HCT116 (cell line): ENCODE measurements at regions not wholly inside any gene's neighbourhood (a gene's known extent, or its start where the extent isn't known, plus 50 kb on each side); places are given as distances from the start of the nearest gene placed in this dataset.

Experiments used
- ATAC-seq: fragments of 200-7000 bp; cut with Tn5 transposase; 2 replicates; pipeline ENCODE4 v1.9.1; 2020; ENCODE audit warnings: mild to moderate bottlenecking, moderate library complexity
- BruUV-seq: library from RNA; stranded (reverse); fragments of 400-500 nt; replicated peaks from 2 replicates; lab custom pipeline; 2021; lab: Mats Ljungman, UMichigan
- CTCF ChIA-PET: fragments of 300-600 bp; sonication (Branson Sonifier 250); formaldehyde crosslinking; loops from one replicate; lab custom pipeline; 2021; ENCODE audit warnings: antibody characterized with exemption; lab: Charles Lee
- POLR2A ChIA-PET: fragments of 300-600, 350-600 bp; sonication (Branson Sonifier 250); formaldehyde crosslinking; loops from one replicate; lab custom pipeline; 2021; ENCODE audit warnings: antibody characterized with exemption; lab: Charles Lee
- RAD21 ChIA-PET, 2 experiments: fragments of 300-600 bp; sonication (Branson Sonifier 250); formaldehyde crosslinking; loops; one replicate each; lab custom pipeline; 2023; ENCODE audit warnings: low total read pairs in 2 of 2; ENCODE audit not compliant: uncharacterized antibody in 2 of 2, unreplicated experiment in 2 of 2, low non-redundant PET in 1 of 2; lab: Charles Lee
- DNase-seq: peaks from one replicate; pipeline ENCODE4 v3.0.0-alpha.2; 2010; ENCODE audit warnings: low read depth, low spot score
- H2AFZ ChIP-seq: fragments of 200-600 bp; shearing (Covaris generic), sonication (generic); 2 replicates; pipeline ENCODE4 v1.6.1; 2017; ENCODE audit warnings: low read depth, mixed run types, mixed read lengths, antibody characterized with exemption, low read length; ENCODE audit not compliant: poor library complexity, severe bottlenecking
- H3K27ac ChIP-seq: 2 replicates; pipeline ENCODE4 v1.5.1; 2012; ENCODE audit warnings: low read depth, low read length
- H3K27me3 ChIP-seq: fragments of 200-600 bp; sonication (generic); 2 replicates; pipeline ENCODE4 v1.6.1; 2016; ENCODE audit warnings: mixed run types, low read length, mixed read lengths; ENCODE audit not compliant: insufficient read depth
- H3K36me3 ChIP-seq, 2 experiments: fragments of 200-500 bp in 1 of 2; fragments of 200-600 bp in 1 of 2; sonication (Bioruptor generic) in 1 of 2; sonication (generic) in 1 of 2; 2 replicates each; pipeline versions ENCODE4 v1.5.1 to v1.6.1; 2014 to 2016; ENCODE audit warnings: low read length in 2 of 2, inconsistent platforms in 1 of 2, mixed read lengths in 1 of 2, mixed run types in 1 of 2; ENCODE audit not compliant: insufficient read depth in 2 of 2, control insufficient read depth in 1 of 2
- H3K4me1 ChIP-seq, 2 experiments: fragments of 200-600 bp in 1 of 2; sonication (generic) in 1 of 2; 2 replicates each; pipeline versions ENCODE4 v1.5.1 to v1.6.1; 2012 to 2017; ENCODE audit warnings: low read length in 2 of 2, inconsistent platforms in 1 of 2, mild to moderate bottlenecking in 1 of 2, mixed read lengths in 1 of 2, mixed run types in 1 of 2, moderate library complexity in 1 of 2; ENCODE audit not compliant: insufficient read depth in 2 of 2, control insufficient read depth in 1 of 2
- H3K4me2 ChIP-seq: fragments of 200-600 bp; sonication (generic); 2 replicates; pipeline ENCODE4 v1.6.1; 2017; ENCODE audit warnings: mixed run types, low read length, mixed read lengths
- H3K4me3 ChIP-seq, 2 experiments: fragments of 200-600 bp in 1 of 2; sonication (generic) in 1 of 2; replicated peaks in 1 of 2; 2 replicates each; pipeline ENCODE4 v1.5.1; 2011 to 2016; ENCODE audit warnings: low read length in 2 of 2, control low read depth in 1 of 2, low read depth in 1 of 2, mild to moderate bottlenecking in 1 of 2, mixed read lengths in 1 of 2, mixed run types in 1 of 2
- H3K79me2 ChIP-seq: fragments of 200-600 bp; sonication (generic); 2 replicates; pipeline ENCODE4 v1.6.1; 2017; ENCODE audit warnings: mild to moderate bottlenecking, mixed run types, low read length, moderate library complexity, mixed read lengths; ENCODE audit not compliant: insufficient read depth
- H3K9ac ChIP-seq: fragments of 200-600 bp; sonication (generic); 2 replicates; pipeline ENCODE4 v1.6.1; 2016; ENCODE audit warnings: low read length, mixed read lengths
- H3K9me2 ChIP-seq: fragments of 200-600 bp; sonication (generic), shearing (Covaris generic); 2 replicates; pipeline ENCODE4 v1.6.1; 2017; ENCODE audit warnings: mixed run types, mild to moderate bottlenecking, moderate library complexity; ENCODE audit not compliant: insufficient read depth
- H3K9me3 ChIP-seq, 2 experiments: fragments of 200-500 bp in 1 of 2; fragments of 200-600 bp in 1 of 2; sonication (Bioruptor generic) in 1 of 2; sonication (generic) in 1 of 2; 2 replicates each; pipeline ENCODE4 v1.6.1; 2014 to 2017; ENCODE audit warnings: low read length in 2 of 2, mixed read lengths in 2 of 2, inconsistent platforms in 1 of 2, low read depth in 1 of 2, mild to moderate bottlenecking in 1 of 2, mixed run types in 1 of 2, moderate library complexity in 1 of 2; ENCODE audit not compliant: control insufficient read depth in 1 of 2, insufficient read depth in 1 of 2
- H4K20me1 ChIP-seq: fragments of 200-600 bp; sonication (generic), shearing (Covaris generic); 2 replicates; pipeline ENCODE4 v1.6.1; 2017; ENCODE audit warnings: mixed run types, mild to moderate bottlenecking, moderate library complexity; ENCODE audit not compliant: insufficient read depth
- CBX3 ChIP-seq: IDR thresholded peaks from 2 replicates; pipeline ENCODE4 v1.6.1; 2012; ENCODE audit warnings: low read depth
- CEBPB ChIP-seq: IDR thresholded peaks from 2 replicates; pipeline ENCODE4 v1.6.1; 2012; ENCODE audit warnings: low read depth
- EGR1 ChIP-seq: IDR thresholded peaks from 2 replicates; pipeline ENCODE4 v1.6.1; 2012; ENCODE audit warnings: low read depth
- EZH2 ChIP-seq: fragments of 200-600 bp; sonication (generic); IDR thresholded peaks from 2 replicates; pipeline ENCODE4 v1.6.1; 2017; ENCODE audit warnings: antibody characterized with exemption, mixed run types
- RAD21 ChIP-seq: IDR thresholded peaks from 2 replicates; pipeline ENCODE4 v1.6.1; 2012; ENCODE audit warnings: low read depth, mild to moderate bottlenecking
- SP1 ChIP-seq: IDR thresholded peaks from 2 replicates; pipeline ENCODE4 v1.6.1; 2012; ENCODE audit warnings: low read depth
- SRF ChIP-seq: IDR thresholded peaks from 2 replicates; pipeline ENCODE4 v1.6.1; 2012; ENCODE audit warnings: low read depth
- YY1 ChIP-seq: IDR thresholded peaks from 2 replicates; pipeline ENCODE4 v1.6.1; 2011; ENCODE audit warnings: low read length, low read depth, moderate library complexity, mild to moderate bottlenecking; ENCODE audit not compliant: insufficient replicate concordance; ENCODE audit errors: extremely low read depth
- ZFX ChIP-seq: fragments of 450-650 bp; IDR thresholded peaks from 2 replicates; pipeline ENCODE4 v1.6.1; 2017
- intact Hi-C: fragments of 100-400 bp; cut with micrococcal nuclease; formaldehyde crosslinking; loops from 2 replicates; pipeline ENCODE4 v1.10.0; 2022
- TF ChIP-seq, protein P1 (sequence below): IDR thresholded peaks from 2 replicates; pipeline ENCODE4 v1.6.1; 2012
- TF ChIP-seq, protein P2 (sequence below), 3 experiments: fragments of 200-600 bp in 1 of 3; sonication (generic) in 1 of 3; IDR thresholded peaks in 2 of 3; conservative IDR thresholded peaks in 1 of 3; 2 replicates each; pipeline ENCODE4 v1.5.1; 2012 to 2017; ENCODE audit warnings: low read depth in 2 of 3, low read length in 2 of 3, antibody characterized with exemption in 1 of 3, borderline replicate concordance in 1 of 3, control low read depth in 1 of 3, mild to moderate bottlenecking in 1 of 3, mixed read lengths in 1 of 3, mixed run types in 1 of 3, moderate library complexity in 1 of 3; ENCODE audit not compliant: insufficient read depth in 1 of 3
- TF ChIP-seq, protein P3 (sequence below): IDR thresholded peaks from 2 replicates; pipeline ENCODE4 v1.6.1; 2012

DNA sequence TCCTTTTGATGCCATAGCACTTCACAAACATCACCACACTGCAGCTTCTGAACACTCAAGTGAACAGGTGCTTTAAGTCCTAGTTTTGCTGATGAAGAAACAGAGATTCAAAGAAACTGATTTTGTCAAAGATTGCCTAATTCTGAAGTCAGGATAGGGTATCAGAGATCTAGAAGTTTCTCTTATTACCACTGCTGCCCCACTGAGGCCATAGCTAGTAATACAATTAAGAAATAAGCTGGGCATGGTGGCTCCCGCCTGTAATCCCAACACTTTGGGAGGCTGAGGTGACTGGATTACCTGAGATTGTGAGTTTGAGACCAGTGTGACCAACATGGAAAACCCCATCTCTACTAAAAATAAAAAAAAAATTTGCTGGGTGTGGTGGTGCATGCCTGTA is 458.3 kb upstream of the SEL1L start:
- Histone ChIP-seq H4K20me1 (no peaks in the 10 kb centered on the region), H3K9me2 (no peaks in the 10 kb centered on the region), H3K27me3 (no peaks in the 10 kb centered on the region)
- no TSS peak for BruUV-seq
- TF ChIP-seq YY1, result no peak
- TF ChIP-seq, protein P1, sequence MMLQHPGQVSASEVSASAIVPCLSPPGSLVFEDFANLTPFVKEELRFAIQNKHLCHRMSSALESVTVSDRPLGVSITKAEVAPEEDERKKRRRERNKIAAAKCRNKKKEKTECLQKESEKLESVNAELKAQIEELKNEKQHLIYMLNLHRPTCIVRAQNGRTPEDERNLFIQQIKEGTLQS, result no peak
- TF ChIP-seq CBX3, result no peak
- TF ChIP-seq, protein P2, sequence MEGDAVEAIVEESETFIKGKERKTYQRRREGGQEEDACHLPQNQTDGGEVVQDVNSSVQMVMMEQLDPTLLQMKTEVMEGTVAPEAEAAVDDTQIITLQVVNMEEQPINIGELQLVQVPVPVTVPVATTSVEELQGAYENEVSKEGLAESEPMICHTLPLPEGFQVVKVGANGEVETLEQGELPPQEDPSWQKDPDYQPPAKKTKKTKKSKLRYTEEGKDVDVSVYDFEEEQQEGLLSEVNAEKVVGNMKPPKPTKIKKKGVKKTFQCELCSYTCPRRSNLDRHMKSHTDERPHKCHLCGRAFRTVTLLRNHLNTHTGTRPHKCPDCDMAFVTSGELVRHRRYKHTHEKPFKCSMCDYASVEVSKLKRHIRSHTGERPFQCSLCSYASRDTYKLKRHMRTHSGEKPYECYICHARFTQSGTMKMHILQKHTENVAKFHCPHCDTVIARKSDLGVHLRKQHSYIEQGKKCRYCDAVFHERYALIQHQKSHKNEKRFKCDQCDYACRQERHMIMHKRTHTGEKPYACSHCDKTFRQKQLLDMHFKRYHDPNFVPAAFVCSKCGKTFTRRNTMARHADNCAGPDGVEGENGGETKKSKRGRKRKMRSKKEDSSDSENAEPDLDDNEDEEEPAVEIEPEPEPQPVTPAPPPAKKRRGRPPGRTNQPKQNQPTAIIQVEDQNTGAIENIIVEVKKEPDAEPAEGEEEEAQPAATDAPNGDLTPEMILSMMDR (IDR thresholded peaks at IDR 0.05 in 2 of 3, conservative IDR thresholded peaks at IDR 0.05 in 1 of 3; ENCODE audit: borderline replicate concordance in 1 of 3, insufficient read depth in 1 of 3, low read depth in 2 of 3, low read length in 2 of 3), result peak in 1 of 3 experiments; percentile 17; a peak in 2 of 6 replicates
- no peak for TF ChIP-seq SP1
- no peak for TF ChIP-seq SRF
- TF ChIP-seq, all 23 proteins: peak for 1
- H2AFZ ChIP-seq, result no peak overlapping the region
- intact Hi-C loops, result loop anchor here (5.0 kb wide), 1 partner anchor 365 kb away; no protein-coding TSS in a partner anchor
- H3K4me2 ChIP-seq, result no peak overlapping the region
- ChIA-PET POLR2A (no interaction called here), RAD21 (no interaction called here), CTCF (no interaction called here)
- no peak overlapping the region for H3K4me3 ChIP-seq
- no peak overlapping the region for H3K27ac ChIP-seq
- no peaks in the 10 kb centered on the region for H3K79me2 ChIP-seq
- H3K36me3 ChIP-seq, result no peaks in the 10 kb centered on the region
- no peak overlapping the region for H3K9ac ChIP-seq
- H3K4me1 ChIP-seq, result no peaks in the 10 kb centered on the region
- no peak for DNase-seq
- ATAC-seq, result no peak
- H3K9me3 ChIP-seq, result peaks cover 0 to 12% of the 10 kb centered on the region in 2 experiments; a peak in 2 of 4 replicates

DNA sequence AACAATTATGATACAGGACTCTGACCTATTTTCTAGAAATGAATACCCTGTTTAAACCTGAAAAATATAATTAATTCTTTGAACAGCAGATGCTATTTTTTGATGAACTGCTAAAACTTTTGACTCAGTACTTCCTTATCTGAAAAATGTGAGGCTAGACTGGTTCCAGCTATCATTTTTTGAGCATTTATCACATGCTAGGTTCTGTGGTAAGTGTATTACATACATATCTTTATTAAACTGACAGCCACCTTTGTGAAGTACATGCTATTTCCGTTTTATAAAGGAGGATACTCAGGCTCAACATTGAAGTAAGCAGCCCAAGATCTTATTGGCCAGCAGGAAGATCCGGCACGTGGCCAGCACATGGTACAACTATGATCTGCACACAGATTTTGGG is 459.8 kb upstream of the SEL1L start:
- no peak overlapping the region for H3K27ac ChIP-seq
- ChIA-PET POLR2A (no interaction called here), RAD21 (no interaction called here), CTCF (no interaction called here)
- no peaks in the 10 kb centered on the region for H3K9me2 ChIP-seq
- no peaks in the 10 kb centered on the region for H3K36me3 ChIP-seq
- peaks cover 0 to 6% of the 10 kb centered on the region in 2 experiments; a peak in 2 of 4 replicates for H3K9me3 ChIP-seq
- H2AFZ ChIP-seq, result no peak overlapping the region
- intact Hi-C loops, result loop anchor here (5.0 kb wide), 1 partner anchor 366 kb away; no protein-coding TSS in a partner anchor
- no peaks in the 10 kb centered on the region for H4K20me1 ChIP-seq
- no peak for ATAC-seq
- no peak for DNase-seq
- H3K4me1 ChIP-seq, result no peaks in the 10 kb centered on the region
- no peak overlapping the region for H3K9ac ChIP-seq
- no peaks in the 10 kb centered on the region for H3K27me3 ChIP-seq
- H3K4me3 ChIP-seq, result no peak overlapping the region
- no peak overlapping the region for H3K4me2 ChIP-seq
- BruUV-seq, result no TSS peak
- H3K79me2 ChIP-seq, result no peaks in the 10 kb centered on the region
- TF ChIP-seq CEBPB (no peak), ZFX (no peak), YY1 (no peak), RAD21 (no peak), EZH2 (no peak), EGR1 (no peak)
- TF ChIP-seq, protein P2 (IDR thresholded peaks at IDR 0.05 in 2 of 3, conservative IDR thresholded peaks at IDR 0.05 in 1 of 3; ENCODE audit: borderline replicate concordance in 1 of 3, insufficient read depth in 1 of 3, low read depth in 2 of 3, low read length in 2 of 3), result no peak
- TF ChIP-seq, protein P3, sequence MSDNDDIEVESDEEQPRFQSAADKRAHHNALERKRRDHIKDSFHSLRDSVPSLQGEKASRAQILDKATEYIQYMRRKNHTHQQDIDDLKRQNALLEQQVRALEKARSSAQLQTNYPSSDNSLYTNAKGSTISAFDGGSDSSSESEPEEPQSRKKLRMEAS, result no peak
